ENCODE measurements at regions not wholly inside any gene's neighbourhood (a gene's known extent, or its start where the extent isn't known, plus 50 kb on each side); places are given as distances from the start of the nearest gene placed in this dataset.

GRCh38 chr2:216800836-216801235, 59.0 kb downstream of the TNP1 start:
- TF ChIP-seq, protein P1, sequence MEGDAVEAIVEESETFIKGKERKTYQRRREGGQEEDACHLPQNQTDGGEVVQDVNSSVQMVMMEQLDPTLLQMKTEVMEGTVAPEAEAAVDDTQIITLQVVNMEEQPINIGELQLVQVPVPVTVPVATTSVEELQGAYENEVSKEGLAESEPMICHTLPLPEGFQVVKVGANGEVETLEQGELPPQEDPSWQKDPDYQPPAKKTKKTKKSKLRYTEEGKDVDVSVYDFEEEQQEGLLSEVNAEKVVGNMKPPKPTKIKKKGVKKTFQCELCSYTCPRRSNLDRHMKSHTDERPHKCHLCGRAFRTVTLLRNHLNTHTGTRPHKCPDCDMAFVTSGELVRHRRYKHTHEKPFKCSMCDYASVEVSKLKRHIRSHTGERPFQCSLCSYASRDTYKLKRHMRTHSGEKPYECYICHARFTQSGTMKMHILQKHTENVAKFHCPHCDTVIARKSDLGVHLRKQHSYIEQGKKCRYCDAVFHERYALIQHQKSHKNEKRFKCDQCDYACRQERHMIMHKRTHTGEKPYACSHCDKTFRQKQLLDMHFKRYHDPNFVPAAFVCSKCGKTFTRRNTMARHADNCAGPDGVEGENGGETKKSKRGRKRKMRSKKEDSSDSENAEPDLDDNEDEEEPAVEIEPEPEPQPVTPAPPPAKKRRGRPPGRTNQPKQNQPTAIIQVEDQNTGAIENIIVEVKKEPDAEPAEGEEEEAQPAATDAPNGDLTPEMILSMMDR (IDR thresholded peaks at IDR 0.05; ENCODE audit: low read depth, low read length) = no peak
- TF ChIP-seq MYC (IDR thresholded peaks at IDR 0.05; ENCODE audit: low read depth, low read length) (no peak), POLR2A (IDR thresholded peaks at IDR 0.05; ENCODE audit: extremely low read depth, insufficient read length) (no peak)
